ENCODE measurements at regions not wholly inside any gene's neighbourhood (a gene's known extent, or its start where the extent isn't known, plus 50 kb on each side); places are given as distances from the start of the nearest gene placed in this dataset.

DNA sequence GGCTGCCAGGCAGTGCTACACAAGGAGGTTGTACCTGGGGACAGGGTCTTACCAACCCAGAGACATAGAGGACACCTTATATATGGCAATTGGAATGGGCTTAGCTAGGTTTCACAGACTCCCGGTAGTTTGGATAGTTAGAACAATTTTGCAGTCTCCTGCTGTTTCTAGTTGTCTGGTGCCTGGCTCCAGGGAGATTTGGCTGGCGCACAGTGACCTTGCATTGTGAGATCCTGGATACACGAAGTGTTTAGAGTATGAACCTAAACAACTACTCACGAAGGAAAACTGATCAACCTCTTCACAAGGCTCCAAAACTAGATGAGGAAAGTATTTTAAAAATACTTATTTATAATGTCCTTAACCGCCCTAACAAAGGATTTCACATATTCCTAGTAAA, 614.7 kb downstream of the FAM181B start:
- 93% methylated on average over 5 of the region's 5 CpGs; no CpG with 5 or more reads in 1 of the 2 experiments for WGBS, 2 experiments (ENCODE audit: extremely low coverage in 1 of 2, insufficient coverage in 1 of 2, insufficient read length in 1 of 2, insufficient replicate concordance in 2 of 2, low coverage in 1 of 2, low lambda C conversion rate in 2 of 2, missing lambda C conversion rate in 1 of 2)
- no peak overlapping the region for H3K56ac ChIP-seq (replicated peaks; ENCODE audit: insufficient read length, low read depth, low read length)
- no peak overlapping the region for H3K23ac ChIP-seq (ENCODE audit: insufficient read length)
- H2BK15ac ChIP-seq (ENCODE audit: low read length) = no peak overlapping the region
- no peaks in the 10 kb centered on the region for H3K79me2 ChIP-seq (ENCODE audit: control insufficient read depth in 1 of 2, insufficient read depth in 2 of 2, low read length in 2 of 2)
- H3K4me2 ChIP-seq (ENCODE audit: insufficient read depth in 1 of 2, low read depth in 2 of 2, low read length in 2 of 2) = no peak overlapping the region
- H2AK5ac ChIP-seq (ENCODE audit: low read depth, low read length) = no peak overlapping the region
- H3K14ac ChIP-seq (ENCODE audit: insufficient read length) = no peak overlapping the region
- no peaks in the 10 kb centered on the region for H4K20me1 ChIP-seq (replicated peaks in 1 of 2; ENCODE audit: control insufficient read depth in 1 of 2, insufficient read depth in 2 of 2, low read length in 2 of 2)
- H2BK12ac ChIP-seq (ENCODE audit: low read depth, low read length) = no peak overlapping the region
- no peaks in the 10 kb centered on the region for H3K36me3 ChIP-seq (ENCODE audit: control insufficient read depth in 2 of 4, insufficient read depth in 4 of 4, low read length in 3 of 4)
- no peaks in the 10 kb centered on the region for H3K9me3 ChIP-seq (ENCODE audit: insufficient read depth in 2 of 2, low read depth in 1 of 2, low read length in 1 of 2)
- H3K23me2 ChIP-seq (ENCODE audit: low read depth, low read length) = no peaks in the 10 kb centered on the region
- no peaks in the 10 kb centered on the region for H3K79me1 ChIP-seq (ENCODE audit: low read depth, low read length)
- no peak overlapping the region for H4K8ac ChIP-seq (ENCODE audit: extremely low read depth, insufficient read depth, low read length)
- CTCF ChIA-PET (ENCODE audit: partially characterized antibody) = interaction anchor here (0.8 kb wide), 1 partner anchor 24 kb away, joined by 3 read pairs; no protein-coding TSS in a partner anchor
- FAIRE-seq (no peak), DNase-seq (ENCODE audit: low read depth in 1 of 2, low spot score in 2 of 2) (no peak)
- H3K9ac ChIP-seq (replicated peaks in 1 of 4; ENCODE audit: extremely low read depth in 1 of 4, low read depth in 3 of 4, low read length in 3 of 4) = no peak overlapping the region
- no peak overlapping the region for H3K4me3 ChIP-seq (ENCODE audit: extremely low read depth in 1 of 4, insufficient read depth in 2 of 4, low read depth in 3 of 4, low read length in 4 of 4)
- no peak overlapping the region for H3K4ac ChIP-seq (replicated peaks; ENCODE audit: insufficient read length, low read depth, low read length)
- no peak overlapping the region for H4K5ac ChIP-seq (ENCODE audit: insufficient read length, low read depth, low read length)
- no peak overlapping the region for H2BK20ac ChIP-seq (ENCODE audit: low read length)
- POLR2A ChIA-PET (ENCODE audit: partially characterized antibody) = no interaction called here
- H3K27ac ChIP-seq (ENCODE audit: low read depth, low read length) = no peak overlapping the region
- peaks cover 0 to 4% (median 0%) of the 10 kb centered on the region in 4 experiments; a peak in 1 of 7 replicates for H3K4me1 ChIP-seq (replicated peaks in 1 of 4; ENCODE audit: control insufficient read depth in 3 of 4, insufficient read depth in 4 of 4, low read length in 3 of 4)
- no peak overlapping the region for H2AFZ ChIP-seq (ENCODE audit: low read length)
- H2BK5ac ChIP-seq (ENCODE audit: low read depth, low read length) = no peak overlapping the region
- H4K91ac ChIP-seq (replicated peaks; ENCODE audit: insufficient read length, low read length) = no peak overlapping the region
- H3K18ac ChIP-seq (ENCODE audit: extremely low read depth, low read length) = no peak overlapping the region
- H2BK120ac ChIP-seq (replicated peaks; ENCODE audit: low read depth, low read length) = no peak overlapping the region
- no peaks in the 10 kb centered on the region for H3K27me3 ChIP-seq (replicated peaks in 1 of 4; ENCODE audit: control insufficient read depth in 3 of 4, extremely low read depth in 1 of 4, insufficient read depth in 3 of 4, low read length in 3 of 4)
- TF ChIP-seq NANOG (IDR thresholded peaks at IDR 0.05; ENCODE audit: insufficient read depth, low read depth, low read length, poor library complexity, severe bottlenecking) (no peak), SRF (IDR thresholded peaks at IDR 0.05; ENCODE audit: low read depth, low read length) (no peak), TBP (IDR thresholded peaks at IDR 0.05; ENCODE audit: low read depth, low read length) (no peak), POLR2A (IDR thresholded peaks at IDR 0.05; ENCODE audit: control extremely low read depth in 1 of 2, low read depth in 2 of 2, low read length in 2 of 2) (no peak), CBX8 (IDR thresholded peaks at IDR 0.05; ENCODE audit: borderline replicate concordance, low read depth, low read length) (no peak), HDAC2 (IDR thresholded peaks at IDR 0.05; ENCODE audit: borderline replicate concordance in 1 of 2, low read depth in 2 of 2, low read length in 2 of 2) (no peak)
- TF ChIP-seq, protein P1, sequence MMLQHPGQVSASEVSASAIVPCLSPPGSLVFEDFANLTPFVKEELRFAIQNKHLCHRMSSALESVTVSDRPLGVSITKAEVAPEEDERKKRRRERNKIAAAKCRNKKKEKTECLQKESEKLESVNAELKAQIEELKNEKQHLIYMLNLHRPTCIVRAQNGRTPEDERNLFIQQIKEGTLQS (IDR thresholded peaks at IDR 0.05; ENCODE audit: insufficient read depth, low read depth, low read length) = no peak

All from H1 (cell line).